ENCODE measurements at regions not wholly inside any gene's neighbourhood (a gene's known extent, or its start where the extent isn't known, plus 50 kb on each side); places are given as distances from the start of the nearest gene placed in this dataset.
"Not testable (repeated sequence)": the region's sequence is repeated elsewhere in the genome, so short reads cannot be mapped to it uniquely, and the experiment has no call there.

GRCh38 chr22:48937032-48937639 lies 890.5 kb downstream of the BRD1 start:
- no peak for DNase-seq

GRCh38 chr22:48936391-48936790 lies 891.3 kb downstream of the BRD1 start:
- no peak for DNase-seq

- no peak for DNase-seq
Measured at GRCh38 chr22:48934446-48934845, 893.2 kb downstream of the BRD1 start.

- no peak for DNase-seq
Measured at GRCh38 chr22:48931452-48931851, 896.2 kb downstream of the BRD1 start.

GRCh38 chr22:48929276-48929790 lies 898.3 kb downstream of the BRD1 start:
- no peak for DNase-seq

- no peak for DNase-seq
Measured at GRCh38 chr22:48927591-48927990, 900.1 kb downstream of the BRD1 start.

- no peak for DNase-seq
Measured at GRCh38 chr22:48926643-48927042, 901.0 kb downstream of the BRD1 start.

- DNase-seq: no peak
Measured at GRCh38 chr22:48926136-48926535, 901.5 kb downstream of the BRD1 start.

- no peak for DNase-seq
Measured at GRCh38 chr22:48925450-48925849, 902.2 kb downstream of the BRD1 start.

GRCh38 chr22:48923996-48924395 lies 903.7 kb downstream of the BRD1 start:
- DNase-seq: no peak

- DNase-seq: no peak
Measured at GRCh38 chr22:48923165-48923865, 904.4 kb downstream of the BRD1 start.

- no peak for DNase-seq
Measured at GRCh38 chr22:48921411-48921903, 906.2 kb downstream of the BRD1 start.

- no peak for DNase-seq
Measured at GRCh38 chr22:48920776-48921241, 906.9 kb downstream of the BRD1 start.

GRCh38 chr22:48919851-48920589 lies 907.7 kb downstream of the BRD1 start:
- DNase-seq: no peak

- DNase-seq: no peak
Measured at GRCh38 chr22:48919187-48919590, 908.5 kb downstream of the BRD1 start.

GRCh38 chr22:48918585-48919186 lies 909.0 kb downstream of the BRD1 start:
- no peak for DNase-seq

GRCh38 chr22:48912356-48913066 lies 915.2 kb downstream of the BRD1 start:
- not testable (repeated sequence) for DNase-seq

- DNase-seq: not testable (repeated sequence)
Measured at GRCh38 chr22:48911647-48912046, 916.0 kb downstream of the BRD1 start.

GRCh38 chr22:48911067-48911466 lies 916.6 kb downstream of the BRD1 start:
- not testable (repeated sequence) for DNase-seq

GRCh38 chr22:48908547-48908946 lies 919.1 kb downstream of the BRD1 start:
- no peak for DNase-seq

GRCh38 chr22:48907591-48907990 lies 920.1 kb downstream of the BRD1 start:
- no peak for DNase-seq

- no peak for DNase-seq
Measured at GRCh38 chr22:48906216-48906835, 921.3 kb downstream of the BRD1 start.
